MM.1S (cell line): ENCODE measurements at regions not wholly inside any gene's neighbourhood (a gene's known extent, or its start where the extent isn't known, plus 50 kb on each side); places are given as distances from the start of the nearest gene placed in this dataset.

Experiments used
- DNase-seq: peaks from one replicate; pipeline ENCODE4 v3.0.0-alpha.2; 2015
- H2AFZ ChIP-seq: fragments of 300-600 bp; sonication (generic); 2 replicates; pipeline ENCODE4 v1.6.0; 2016; ENCODE audit warnings: antibody characterized with exemption, low read length
- H3F3A ChIP-seq: fragments of 300-600 bp; sonication (generic); 2 replicates; pipeline ENCODE4 v1.6.1; 2016; ENCODE audit warnings: mild to moderate bottlenecking, antibody characterized with exemption, low read length, moderate library complexity, mixed read lengths; ENCODE audit not compliant: insufficient read depth
- H3K27ac ChIP-seq: fragments of 300-600 bp; sonication (generic); 2 replicates; pipeline ENCODE4 v1.5.1; 2016; ENCODE audit warnings: mild to moderate bottlenecking, low read length
- H3K27me3 ChIP-seq: fragments of 300-600 bp; sonication (generic); replicated peaks from 2 replicates; pipeline ENCODE4 v1.6.0; 2016; ENCODE audit warnings: low read length; ENCODE audit not compliant: insufficient read depth
- H3K36me3 ChIP-seq: fragments of 300-600 bp; sonication (generic); replicated peaks from 2 replicates; pipeline ENCODE4 v1.6.1; 2016; ENCODE audit warnings: mild to moderate bottlenecking, low read length, mixed read lengths; ENCODE audit not compliant: insufficient read depth
- H3K4me1 ChIP-seq: fragments of 300-600 bp; sonication (generic); 2 replicates; pipeline ENCODE4 v1.6.1; 2016; ENCODE audit warnings: low read length, mixed read lengths
- H3K4me2 ChIP-seq: fragments of 300-600 bp; sonication (generic); 2 replicates; pipeline ENCODE4 v1.6.0; 2016; ENCODE audit warnings: low read depth, low read length
- H3K4me3 ChIP-seq: fragments of 300-600 bp; sonication (generic); 2 replicates; pipeline ENCODE4 v1.5.1; 2016; ENCODE audit warnings: low read length, mixed read lengths
- H3K79me2 ChIP-seq: fragments of 300-600 bp; sonication (generic); 2 replicates; pipeline ENCODE4 v1.6.1; 2016; ENCODE audit warnings: mixed run types, low read length, mixed read lengths
- H3K9ac ChIP-seq: fragments of 300-600 bp; sonication (generic); 2 replicates; pipeline ENCODE4 v1.6.1; 2016; ENCODE audit warnings: low read length, mixed read lengths
- H3K9me2 ChIP-seq: fragments of 300-600 bp; sonication (generic); replicated peaks from 2 replicates; pipeline ENCODE4 v1.6.1; 2016; ENCODE audit warnings: mild to moderate bottlenecking, low read length, mixed read lengths; ENCODE audit not compliant: insufficient read depth
- H3K9me3 ChIP-seq: fragments of 300-600 bp; sonication (generic); replicated peaks from 2 replicates; pipeline ENCODE4 v1.6.1; 2016; ENCODE audit warnings: mild to moderate bottlenecking, low read length, mixed read lengths; ENCODE audit not compliant: insufficient read depth
- H4K20me1 ChIP-seq: fragments of 300-600 bp; sonication (generic); 2 replicates; pipeline ENCODE4 v1.6.1; 2016; ENCODE audit warnings: mild to moderate bottlenecking, low read length, moderate library complexity, mixed read lengths; ENCODE audit not compliant: insufficient read depth
- EZH2 ChIP-seq: fragments of 300-600 bp; sonication (generic); optimal IDR thresholded peaks from 2 replicates; pipeline ENCODE3; 2017; ENCODE audit warnings: low read depth, mild to moderate bottlenecking, antibody characterized with exemption, low read length, mixed read lengths
- EZH2phosphoT487 ChIP-seq: fragments of 300-600 bp; sonication (generic); IDR thresholded peaks from 2 replicates; pipeline ENCODE4 v1.6.1; 2018; ENCODE audit warnings: antibody characterized with exemption, low read length
- TF ChIP-seq, protein P1 (sequence below): fragments of 300-600 bp; sonication (generic); IDR thresholded peaks from 2 replicates; pipeline ENCODE4 v1.5.1; 2016; ENCODE audit warnings: antibody characterized with exemption, low read length, mixed read lengths

DNA sequence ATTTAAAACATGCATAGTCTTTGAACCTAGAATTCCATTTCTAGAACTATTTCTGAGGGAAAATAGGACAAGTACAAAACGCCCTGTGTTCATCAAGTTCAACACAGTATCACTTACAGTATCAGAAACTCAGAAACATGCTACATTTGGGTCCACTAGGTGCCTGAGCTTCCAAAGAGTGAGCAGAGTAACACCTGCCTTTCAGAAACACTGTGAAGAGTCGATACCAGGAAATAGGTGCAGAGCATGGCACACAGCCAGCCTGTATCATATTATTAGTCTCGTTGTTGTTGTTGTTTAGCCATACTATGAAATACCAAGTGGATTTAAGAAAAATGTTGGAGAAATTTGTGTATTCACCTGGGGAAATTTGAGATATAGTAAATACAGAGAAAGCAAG is 392.1 kb upstream of the MGMT start:
- peak; percentile 91 for DNase-seq

DNA sequence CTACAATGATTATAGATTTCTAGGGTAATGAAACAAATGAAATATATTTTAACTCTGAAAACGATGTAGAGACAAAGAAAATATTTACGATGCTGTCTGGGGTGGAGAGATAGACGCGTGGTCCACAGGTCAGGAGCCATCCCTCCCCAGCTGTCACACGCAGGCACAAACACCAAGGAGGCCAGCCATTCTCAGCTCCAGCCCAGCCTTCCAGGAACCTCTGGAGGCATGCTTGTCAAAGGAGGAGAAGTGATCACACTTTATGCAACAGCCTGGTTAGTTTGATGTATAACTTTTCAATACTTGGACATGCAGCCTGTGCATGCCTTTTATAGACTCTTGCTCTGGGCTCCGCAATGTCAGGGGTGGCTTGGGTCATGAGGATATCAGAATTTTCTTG is 391.5 kb upstream of the MGMT start:
- peak overlapping the region; percentile 96; the same call in 1 of the 2 replicates for H3K27ac ChIP-seq
- peak overlapping the region; percentile 56; the same call in 1 of the 2 replicates for H2AFZ ChIP-seq
- no peaks in the 10 kb centered on the region for H3K79me2 ChIP-seq
- no peaks in the 10 kb centered on the region for H3K9me3 ChIP-seq
- no peaks in the 10 kb centered on the region for H3K9me2 ChIP-seq
- H3K27me3 ChIP-seq, result no peaks in the 10 kb centered on the region
- H3F3A ChIP-seq, result peaks cover 9% of the 10 kb centered on the region
- H3K4me2 ChIP-seq, result peak overlapping the region; percentile 68
- H3K9ac ChIP-seq, result no peak overlapping the region
- peaks cover 18% of the 10 kb centered on the region for H3K4me1 ChIP-seq
- TF ChIP-seq EZH2 (no peak), EZH2phosphoT487 (no peak)
- TF ChIP-seq, protein P1, sequence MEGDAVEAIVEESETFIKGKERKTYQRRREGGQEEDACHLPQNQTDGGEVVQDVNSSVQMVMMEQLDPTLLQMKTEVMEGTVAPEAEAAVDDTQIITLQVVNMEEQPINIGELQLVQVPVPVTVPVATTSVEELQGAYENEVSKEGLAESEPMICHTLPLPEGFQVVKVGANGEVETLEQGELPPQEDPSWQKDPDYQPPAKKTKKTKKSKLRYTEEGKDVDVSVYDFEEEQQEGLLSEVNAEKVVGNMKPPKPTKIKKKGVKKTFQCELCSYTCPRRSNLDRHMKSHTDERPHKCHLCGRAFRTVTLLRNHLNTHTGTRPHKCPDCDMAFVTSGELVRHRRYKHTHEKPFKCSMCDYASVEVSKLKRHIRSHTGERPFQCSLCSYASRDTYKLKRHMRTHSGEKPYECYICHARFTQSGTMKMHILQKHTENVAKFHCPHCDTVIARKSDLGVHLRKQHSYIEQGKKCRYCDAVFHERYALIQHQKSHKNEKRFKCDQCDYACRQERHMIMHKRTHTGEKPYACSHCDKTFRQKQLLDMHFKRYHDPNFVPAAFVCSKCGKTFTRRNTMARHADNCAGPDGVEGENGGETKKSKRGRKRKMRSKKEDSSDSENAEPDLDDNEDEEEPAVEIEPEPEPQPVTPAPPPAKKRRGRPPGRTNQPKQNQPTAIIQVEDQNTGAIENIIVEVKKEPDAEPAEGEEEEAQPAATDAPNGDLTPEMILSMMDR, result no peak
- H4K20me1 ChIP-seq, result no peaks in the 10 kb centered on the region
- no peak for DNase-seq
- H3K36me3 ChIP-seq, result no peaks in the 10 kb centered on the region
- H3K4me3 ChIP-seq, result no peak overlapping the region

More for the DNA sequence above, 392.1 kb upstream of the MGMT start:
- Histone ChIP-seq H3K4me2 (peak overlapping the region; percentile 68), H3K9ac (peak overlapping the region; percentile 79), H3K36me3 (no peaks in the 10 kb centered on the region), H3K9me2 (no peaks in the 10 kb centered on the region), H3F3A (peaks cover 9% of the 10 kb centered on the region), H3K4me3 (peak overlapping the region; percentile 36; the same call in 1 of the 2 replicates), H4K20me1 (no peaks in the 10 kb centered on the region), H3K27ac (peak overlapping the region; percentile 96), H3K79me2 (no peaks in the 10 kb centered on the region), H3K4me1 (peaks cover 18% of the 10 kb centered on the region), H3K27me3 (no peaks in the 10 kb centered on the region), H3K9me3 (no peaks in the 10 kb centered on the region), H2AFZ (peak overlapping the region; percentile 56; the same call in 1 of the 2 replicates)
- TF ChIP-seq EZH2phosphoT487 (no peak), EZH2 (no peak)
- TF ChIP-seq, protein P1, result peak; percentile 17

DNA sequence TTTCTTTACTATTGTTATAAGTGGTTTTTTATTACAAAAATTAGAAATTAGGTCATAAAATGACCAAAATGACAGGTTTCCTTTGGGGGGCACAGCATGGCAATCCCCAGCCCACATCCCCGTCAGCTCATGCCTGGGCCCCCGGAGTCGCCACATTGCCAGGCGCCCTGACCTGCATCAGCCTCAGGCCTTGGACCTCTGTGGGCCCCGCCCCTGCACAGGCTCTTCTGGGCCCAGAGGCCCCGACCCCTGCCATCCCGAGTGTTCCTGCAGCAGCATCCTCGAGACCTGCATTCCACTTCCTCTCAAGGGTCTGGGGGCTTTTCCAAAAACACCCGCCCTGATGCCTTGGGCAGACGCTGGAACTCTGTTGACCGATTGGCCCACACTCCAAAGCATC is 391.1 kb upstream of the MGMT start:
- Histone ChIP-seq H3K36me3 (no peaks in the 10 kb centered on the region), H3K4me1 (peaks cover 18% of the 10 kb centered on the region), H2AFZ (no peak overlapping the region), H3K4me3 (no peak overlapping the region), H3K9me2 (no peaks in the 10 kb centered on the region), H3K27ac (no peak overlapping the region), H3F3A (peaks cover 9% of the 10 kb centered on the region), H3K9me3 (no peaks in the 10 kb centered on the region), H3K4me2 (no peak overlapping the region), H3K27me3 (no peaks in the 10 kb centered on the region), H4K20me1 (no peaks in the 10 kb centered on the region), H3K9ac (no peak overlapping the region), H3K79me2 (no peaks in the 10 kb centered on the region)
- DNase-seq, result no peak
- TF ChIP-seq EZH2 (no peak), EZH2phosphoT487 (no peak)
- TF ChIP-seq, protein P1, result no peak
